ENCODE measurements at regions not wholly inside any gene's neighbourhood (a gene's known extent, or its start where the extent isn't known, plus 50 kb on each side); places are given as distances from the start of the nearest gene placed in this dataset.
"Not testable (repeated sequence)": the region's sequence is repeated elsewhere in the genome, so short reads cannot be mapped to it uniquely, and the experiment has no call there.

DNA sequence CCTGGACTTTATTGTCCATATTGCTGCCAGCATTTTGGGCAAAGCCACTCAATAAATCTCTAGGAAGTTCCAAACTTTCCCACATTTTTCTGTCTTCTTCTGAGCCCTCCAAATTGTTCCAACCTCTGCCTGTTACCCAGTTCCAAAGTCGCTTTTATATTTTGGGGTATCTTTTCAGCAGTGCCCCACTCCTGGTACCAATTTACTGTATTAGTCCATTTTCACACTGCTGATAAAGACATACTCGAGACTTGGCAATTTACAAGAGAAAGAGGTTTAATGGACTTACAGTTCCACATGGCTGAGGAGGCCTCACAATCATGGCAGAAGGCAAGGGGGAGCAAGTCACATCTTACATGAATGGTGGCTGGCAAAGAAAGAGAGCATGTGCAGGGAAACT is 53.4 kb downstream of the AHSP start:
- not testable (repeated sequence) for DNase-seq

DNA sequence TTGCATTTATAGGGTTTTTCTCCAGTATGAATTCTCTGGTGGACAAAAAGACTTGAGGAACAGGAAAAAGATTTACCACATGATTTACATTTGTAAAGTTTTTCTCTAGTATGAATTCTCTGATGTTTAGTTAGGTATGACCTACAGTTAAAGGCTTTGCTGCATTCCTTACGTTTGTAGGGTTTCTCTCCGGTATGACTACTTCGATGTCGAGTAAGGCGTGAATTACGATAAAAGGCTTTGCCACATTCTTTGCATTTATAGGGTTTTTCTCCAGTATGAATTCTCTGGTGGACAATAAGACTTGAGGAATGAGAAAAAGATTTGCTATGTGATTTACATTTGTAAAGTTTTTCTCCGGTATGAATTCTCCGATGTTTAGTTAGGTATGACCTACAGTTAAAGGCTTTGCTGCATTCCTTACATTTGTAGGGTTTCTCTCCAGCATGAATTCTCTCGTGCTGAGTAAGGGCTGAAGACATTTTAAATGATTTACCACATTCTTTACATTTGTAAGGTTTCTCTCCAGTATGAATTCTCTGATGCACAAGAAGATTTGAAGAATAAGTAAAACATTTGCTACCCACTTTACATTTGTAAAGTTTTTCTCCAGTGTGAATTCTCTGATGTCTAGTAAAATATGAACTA is 74.2 kb downstream of the AHSP start:
- DNase-seq = not testable (repeated sequence)

DNA sequence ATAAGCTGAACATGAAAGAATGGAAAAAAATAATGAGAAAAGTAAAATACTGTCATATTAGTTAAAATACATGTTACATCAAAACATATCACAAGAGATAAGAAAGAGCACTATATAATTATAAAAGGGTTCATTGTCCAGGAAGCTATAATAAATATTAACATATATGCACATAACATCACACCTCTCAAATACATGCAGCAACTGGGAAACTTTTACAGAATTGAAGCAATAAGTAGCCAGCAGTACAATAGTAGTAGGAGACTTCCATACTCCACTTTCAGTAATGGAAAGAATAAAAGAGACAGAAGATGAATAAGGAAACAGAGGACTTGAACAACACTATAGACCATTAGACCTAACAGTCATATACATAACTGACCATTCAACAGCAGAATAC is 90.4 kb downstream of the AHSP start:
- no peak for DNase-seq

DNA sequence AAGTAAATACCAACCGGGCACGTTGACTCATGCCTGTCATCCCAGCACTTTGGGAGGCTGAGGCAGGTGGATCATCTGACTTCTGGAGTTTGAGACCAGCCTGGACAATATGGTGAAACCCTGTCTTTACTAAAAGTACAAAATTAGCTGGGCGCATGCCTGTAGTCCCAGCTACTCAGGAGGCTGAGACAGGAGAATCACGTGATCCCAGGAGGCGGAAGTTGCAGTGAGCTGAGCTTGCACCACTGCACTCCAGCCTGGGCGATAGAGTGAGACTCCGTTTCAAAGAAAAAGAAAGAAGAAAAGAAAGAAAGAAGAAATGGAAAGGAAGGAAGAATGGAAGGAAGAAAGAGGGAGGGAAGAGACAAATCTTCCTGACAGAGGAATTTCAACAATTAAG is 108.7 kb downstream of the AHSP start:
- no peak for DNase-seq

DNA sequence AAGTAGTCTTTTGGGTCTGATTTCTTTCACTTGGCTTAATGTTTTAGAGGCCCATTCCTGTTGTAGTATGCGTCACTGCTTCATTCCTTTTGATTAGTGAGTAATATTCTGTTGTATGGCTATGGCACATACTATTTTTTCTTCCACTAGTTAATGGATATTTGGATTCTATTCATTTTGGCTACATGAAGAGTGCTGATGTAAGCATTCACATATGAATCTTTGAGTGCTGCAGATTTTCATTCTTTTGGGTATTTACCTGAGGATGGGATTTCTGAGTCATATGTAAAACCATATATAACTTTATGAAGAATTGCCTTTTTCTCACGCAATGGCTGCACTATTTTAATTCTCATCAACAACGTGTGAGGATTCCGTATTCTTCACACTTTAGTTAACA is 113.6 kb downstream of the AHSP start:
- DNase-seq = no peak

DNA sequence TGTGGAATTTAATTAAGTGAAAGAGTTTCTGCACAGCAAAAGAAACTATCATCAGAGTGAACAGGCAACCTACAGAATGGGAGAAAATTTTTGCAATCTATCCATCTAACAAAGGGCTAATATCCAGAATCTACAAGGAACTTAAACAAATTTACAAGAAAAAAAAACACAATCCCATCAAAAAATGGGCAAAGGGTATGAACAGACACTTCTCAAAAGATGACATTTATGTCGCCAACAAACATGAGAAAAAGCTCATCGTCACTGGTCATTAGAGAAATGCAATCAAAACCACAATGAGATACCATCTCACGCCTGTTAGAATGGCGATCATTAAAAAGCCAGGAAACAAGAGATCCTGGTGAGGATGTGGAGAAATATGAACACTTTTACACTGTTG is 128.0 kb downstream of the AHSP start:
- DNase-seq = not testable (repeated sequence)

DNA sequence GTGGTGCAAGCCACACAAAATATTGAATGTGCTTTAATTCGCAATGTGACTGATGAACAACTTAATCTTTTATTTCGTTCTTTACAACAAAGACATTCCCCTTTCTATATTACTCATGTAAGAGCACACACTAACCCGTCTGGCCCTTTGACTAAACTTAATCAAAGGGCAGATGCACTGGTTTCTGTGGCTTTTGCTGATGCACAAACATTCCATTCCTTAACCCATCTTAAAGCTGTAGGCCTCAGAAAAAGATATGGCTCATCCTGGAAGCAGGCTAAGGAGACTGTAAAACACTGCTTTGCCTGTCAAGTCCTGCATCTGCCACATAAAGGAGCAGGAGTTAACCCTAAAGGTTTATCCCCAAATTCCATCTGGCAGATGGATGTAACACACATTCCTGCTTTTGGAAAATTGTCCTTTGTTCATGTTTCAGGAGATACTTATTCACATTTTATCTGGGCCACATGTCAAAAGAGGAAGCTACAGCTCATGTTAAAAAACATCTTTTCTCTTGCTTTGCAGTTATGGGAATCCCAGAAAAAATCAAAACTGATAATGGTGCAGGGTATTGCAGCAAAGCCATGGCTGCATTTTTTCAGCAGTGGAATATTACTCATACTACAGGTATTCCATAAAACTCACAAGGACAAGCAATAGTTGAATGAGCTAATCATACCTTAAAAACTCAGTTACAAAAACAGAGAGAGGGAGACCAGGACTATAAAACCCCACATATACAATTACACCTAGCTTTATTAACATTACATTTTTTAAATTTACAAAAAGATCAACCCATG is 137.2 kb downstream of the AHSP start:
- no peak for DNase-seq

DNA sequence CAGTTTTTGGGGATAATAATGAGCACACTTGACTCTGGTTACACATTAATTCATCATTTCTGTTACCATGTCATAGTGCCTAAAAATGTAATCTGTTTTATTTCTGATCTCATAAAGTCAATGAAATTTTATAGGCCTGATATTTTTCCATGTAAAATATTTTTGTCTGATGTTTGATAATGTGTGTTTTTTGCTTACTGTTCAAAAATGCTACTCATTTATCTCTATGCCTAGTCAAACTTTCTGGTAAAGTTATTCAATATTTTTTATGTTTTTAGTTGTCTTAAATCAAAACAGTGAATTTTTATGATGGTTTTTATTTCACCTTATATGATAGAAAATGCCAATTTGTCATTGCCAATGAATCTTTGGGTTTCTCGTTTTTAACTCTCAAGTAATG is 147.0 kb downstream of the AHSP start:
- DNase-seq = no peak

DNA sequence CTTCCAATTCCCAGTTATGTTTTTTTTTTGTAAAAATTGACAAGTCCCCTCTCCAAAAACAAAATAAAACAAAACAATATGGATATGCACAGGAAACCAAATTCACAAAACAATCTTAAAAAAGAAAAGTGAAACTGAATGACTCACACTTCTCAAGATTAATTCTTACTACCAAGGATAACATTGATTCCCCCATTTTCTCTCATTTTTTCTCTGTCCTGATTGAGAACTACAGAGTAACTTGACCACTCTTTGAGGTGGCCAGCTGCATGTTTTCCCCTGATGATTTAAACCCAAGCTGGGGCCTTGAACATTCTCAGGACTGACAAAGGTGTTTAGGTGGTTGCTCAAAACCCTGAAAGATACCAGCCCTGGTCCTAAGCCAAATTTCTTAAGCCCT is 149.0 kb downstream of the AHSP start:
- no peak for DNase-seq

DNA sequence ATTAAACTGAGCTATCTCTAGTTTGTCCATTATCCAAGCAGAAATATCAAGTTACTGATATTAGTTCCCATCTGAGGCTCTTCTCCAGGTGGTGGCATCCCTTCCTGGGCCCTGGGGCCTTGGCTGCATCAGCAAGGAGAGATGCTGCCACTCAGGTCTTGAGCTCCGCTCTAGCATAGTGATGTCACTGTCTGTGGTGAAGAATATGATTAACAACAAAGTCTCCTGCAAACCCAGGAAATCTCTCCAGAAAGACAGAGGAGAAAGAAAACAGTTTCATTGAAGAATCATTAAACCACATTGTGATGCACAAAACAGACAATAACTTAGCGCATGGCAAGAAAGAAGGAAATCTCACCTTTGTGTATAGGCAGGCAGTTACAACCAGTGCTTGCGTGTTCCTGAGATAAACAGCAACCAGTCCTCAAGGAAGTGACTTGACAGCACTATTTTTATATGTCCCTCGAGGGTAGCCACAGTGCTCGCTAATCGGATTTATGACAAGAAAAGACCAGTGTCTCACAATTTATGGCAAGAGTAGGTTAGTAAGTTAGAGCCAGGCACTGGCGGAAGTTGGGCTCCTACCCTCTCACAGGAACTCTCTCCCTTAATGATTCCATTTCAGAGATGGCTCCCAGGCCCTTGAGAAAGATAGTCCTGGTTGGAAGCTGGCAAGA is 151.1 kb downstream of the AHSP start:
- DNase-seq = no peak

DNA sequence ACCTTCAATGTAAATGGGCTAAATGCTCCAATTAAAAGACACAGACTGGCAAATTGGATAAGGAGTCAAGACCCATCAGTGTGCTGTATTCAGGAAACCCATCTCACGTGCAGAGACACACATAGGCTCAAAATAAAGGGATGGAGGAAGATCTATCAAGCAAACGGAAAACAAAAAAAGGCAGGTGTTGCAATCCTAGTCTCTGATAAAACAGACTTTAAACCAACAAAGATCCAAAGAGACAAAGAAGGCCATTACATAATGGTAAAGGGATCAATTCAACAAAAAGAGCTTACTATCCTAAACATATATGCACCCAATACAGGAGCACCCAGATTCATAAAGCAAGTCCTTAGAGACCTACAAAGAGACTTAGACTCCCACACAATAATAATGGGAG is 161.6 kb downstream of the AHSP start:
- not testable (repeated sequence) for DNase-seq

DNA sequence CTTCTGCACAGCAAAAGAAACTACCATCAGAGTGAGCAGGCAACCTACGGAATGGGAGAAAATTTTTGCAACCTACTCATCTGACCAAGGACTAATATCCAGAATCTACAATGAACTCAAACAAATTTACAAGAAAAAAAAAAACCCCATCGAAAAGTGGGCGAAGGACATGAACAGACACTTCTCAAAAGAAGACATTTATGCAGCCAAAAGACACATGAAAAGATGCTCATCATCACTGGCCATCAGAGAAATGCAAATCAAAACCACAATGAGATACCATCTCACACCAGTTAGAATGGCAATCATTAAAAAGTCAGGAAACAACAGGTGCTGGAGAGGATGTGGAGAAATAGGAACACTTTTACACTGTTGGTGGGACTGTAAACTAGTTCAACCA is 164.6 kb downstream of the AHSP start:
- not testable (repeated sequence) for DNase-seq

DNA sequence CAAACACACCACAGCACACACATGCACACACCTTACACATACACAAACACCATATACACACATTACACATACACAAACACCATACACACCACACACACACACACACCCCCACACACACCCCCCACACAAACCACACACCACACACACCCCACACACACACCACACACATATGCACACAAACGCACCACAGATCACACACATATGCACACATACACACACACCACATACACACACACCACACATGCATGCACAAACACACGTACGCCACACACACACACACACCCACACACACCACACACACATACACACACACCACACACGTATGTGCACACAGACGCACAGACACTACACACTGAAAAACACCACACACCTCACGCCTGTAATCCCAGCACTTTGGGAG is 166.0 kb downstream of the AHSP start:
- no peak for DNase-seq

DNA sequence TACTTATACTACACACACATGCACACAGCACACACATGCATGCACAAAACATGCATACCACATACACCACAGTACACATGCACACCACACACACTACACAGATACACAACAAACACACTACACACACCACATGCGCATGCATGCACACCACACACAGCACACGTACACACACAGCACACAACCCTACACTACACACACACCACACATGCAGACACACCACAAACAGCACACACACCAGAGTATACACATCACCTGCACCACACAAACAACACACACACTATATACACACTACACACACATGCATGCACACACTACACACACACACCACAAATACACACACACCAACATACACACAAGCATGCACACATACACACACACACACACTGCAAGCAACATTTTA is 166.8 kb downstream of the AHSP start:
- no peak for DNase-seq

DNA sequence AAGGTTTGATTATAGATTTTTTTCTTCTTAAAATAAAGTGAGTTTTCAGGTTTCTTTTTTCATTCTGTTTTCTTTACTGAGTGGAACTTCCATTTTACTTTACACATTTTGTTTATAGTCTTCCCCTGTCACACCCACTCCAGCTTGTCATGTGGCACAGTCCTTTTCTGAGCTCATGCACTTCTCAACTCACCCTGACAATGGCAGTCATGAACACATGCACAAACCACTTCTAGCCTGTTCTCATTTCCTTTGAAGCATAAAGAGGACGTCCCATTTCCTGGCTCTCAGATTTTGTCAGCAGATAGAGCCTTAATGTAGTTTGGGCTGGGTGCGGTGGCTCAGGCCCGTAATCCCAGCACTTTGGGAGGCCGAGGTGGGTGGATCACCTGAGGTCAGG is 168.0 kb downstream of the AHSP start:
- no peak for DNase-seq

DNA sequence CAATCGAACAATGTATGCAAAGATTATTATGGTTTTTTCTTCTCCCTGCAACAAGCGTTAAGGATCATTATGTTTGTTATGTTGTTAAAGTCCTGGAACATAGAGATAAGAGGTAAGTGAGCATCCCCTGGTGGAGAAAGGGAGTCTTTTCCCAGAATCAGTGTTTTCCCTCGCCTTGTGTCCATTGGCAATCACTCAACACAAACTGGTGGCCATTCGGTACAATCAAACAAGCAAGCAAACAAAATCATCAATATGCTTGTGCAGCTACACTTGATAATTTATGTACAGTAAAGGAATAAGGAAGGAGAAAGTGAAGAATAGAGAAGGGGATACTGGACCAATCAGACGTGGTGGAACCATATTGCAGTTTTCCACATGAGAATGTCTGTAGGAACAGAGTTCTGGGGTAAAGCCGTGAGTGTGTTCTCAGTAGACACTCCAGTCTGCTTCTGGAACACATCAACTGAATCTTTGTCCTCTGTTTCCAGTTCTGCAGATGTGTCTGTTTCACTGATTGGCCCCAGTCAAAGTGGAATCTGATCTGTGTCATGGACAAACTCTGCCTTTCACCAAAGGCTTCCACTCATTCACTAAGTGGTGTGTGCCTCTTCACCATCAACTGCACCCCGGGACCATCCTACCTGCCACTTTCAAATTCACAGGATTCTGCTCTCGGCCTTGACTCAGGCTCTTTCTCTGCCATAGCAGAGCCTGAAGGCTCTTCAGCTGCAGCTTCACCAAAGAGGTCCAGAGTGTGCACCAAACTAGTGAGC is 169.5 kb downstream of the AHSP start:
- no peak for DNase-seq

DNA sequence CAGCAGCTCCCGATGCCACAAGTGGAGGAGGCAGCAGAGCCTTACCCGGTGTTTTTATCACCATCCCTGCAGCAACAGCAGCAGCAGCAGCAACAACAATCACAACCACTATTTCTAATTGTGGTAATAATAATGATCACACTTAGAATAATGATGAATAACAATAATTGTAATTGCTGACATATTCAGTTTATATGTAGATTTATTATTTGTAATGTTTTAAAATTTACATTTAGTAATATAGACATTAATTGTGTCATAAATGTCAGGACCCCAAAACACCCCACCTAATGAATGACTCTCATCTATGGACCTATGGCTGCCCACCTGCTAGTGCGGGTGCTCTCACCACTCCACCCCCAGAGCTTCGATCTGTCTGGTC is 170.0 kb downstream of the AHSP start:
- no peak for DNase-seq

DNA sequence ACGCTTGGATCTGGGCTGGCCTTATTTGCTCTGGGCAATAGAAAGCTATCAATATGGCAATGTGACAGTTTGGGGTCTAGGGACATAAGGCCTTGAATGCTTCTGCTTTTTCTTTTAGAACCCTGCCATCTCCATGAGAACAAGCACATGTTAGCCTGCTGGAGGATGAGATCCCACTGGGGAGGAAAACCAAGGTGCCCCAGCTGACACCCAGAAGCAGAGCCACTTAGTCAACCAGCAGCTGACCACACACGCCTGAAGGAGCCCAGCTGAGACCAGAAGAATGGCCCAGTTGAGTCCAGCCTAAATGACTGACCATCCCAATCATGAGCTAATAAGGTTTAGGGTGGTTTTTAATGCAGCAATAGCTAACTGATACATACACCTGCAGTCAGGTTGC is 171.2 kb downstream of the AHSP start:
- no peak for DNase-seq

DNA sequence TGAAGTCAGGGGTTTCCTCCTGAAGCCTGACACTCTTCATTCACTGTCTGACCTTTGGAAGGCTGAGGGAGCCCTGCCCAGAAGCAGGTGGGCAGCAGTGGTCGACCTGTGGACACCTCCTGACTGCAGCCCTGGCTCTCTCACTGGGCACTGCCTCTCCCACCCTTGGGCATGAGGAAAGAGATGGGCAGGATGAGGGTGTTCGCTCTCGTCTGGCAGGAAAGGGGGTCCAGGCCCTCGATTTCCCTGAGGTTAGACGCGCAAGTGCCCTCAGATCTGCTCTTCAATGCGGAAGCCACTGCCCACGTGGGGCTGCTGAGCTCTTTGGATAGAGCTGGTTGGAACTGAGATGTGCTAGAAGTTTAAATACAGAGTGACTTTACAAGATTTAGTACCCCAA is 171.9 kb downstream of the AHSP start:
- DNase-seq = no peak

DNA sequence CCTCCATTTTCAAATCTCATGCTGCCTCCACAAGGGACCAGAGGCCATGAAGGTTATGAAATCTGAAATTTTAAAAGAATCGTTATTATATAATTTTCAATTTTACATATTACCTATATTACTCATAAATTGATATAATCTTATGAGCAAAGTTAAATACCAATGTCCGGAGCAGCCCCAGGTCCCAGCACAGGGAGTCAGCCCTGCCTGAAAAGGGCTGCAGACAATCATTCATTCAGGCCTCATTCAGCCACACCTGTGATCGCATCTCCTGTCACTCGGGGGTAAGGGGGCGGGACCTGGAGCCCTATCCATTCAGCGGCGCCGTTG is 172.5 kb downstream of the AHSP start:
- no peak for DNase-seq

DNA sequence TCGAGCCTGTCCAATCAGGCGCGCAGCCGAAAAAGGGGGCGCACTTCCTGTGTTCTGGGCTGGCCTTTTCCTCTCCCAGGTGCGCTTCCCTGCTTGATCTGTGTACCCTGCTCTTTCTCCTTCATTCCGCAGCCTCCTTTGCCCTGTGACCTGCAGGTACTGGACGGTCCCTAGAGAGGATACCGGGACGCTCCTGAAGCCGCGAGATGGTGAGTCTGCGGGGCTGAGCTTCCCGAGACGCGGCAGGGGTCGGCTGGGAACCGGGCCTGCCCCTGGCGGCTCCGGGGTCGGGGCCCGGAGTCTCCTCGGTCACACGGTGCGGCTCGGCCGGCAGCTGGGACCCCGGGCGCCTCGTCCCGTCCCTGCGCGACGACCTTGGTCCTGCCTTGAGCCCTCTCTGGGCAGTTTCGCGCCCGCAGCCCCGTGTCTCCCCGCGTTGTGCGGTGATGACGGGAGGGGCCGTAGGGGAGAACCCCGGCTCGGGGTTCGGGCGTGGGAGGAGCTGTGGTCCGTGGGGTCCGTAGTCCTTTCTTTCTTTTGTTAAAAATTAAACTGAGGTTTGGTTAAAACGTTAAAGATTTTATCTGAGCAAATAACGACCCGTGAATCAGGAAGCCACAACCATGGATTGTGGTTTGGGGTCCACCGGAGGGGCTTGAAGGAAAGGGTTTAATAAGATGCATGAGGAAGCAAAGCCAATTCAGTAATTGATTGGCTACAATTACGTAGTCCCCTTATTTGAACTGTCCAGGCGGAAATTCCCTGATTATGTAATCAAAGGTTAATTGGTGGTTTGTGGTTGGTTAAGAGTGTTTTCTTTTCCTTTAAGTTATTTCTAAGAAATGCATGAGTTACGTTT is 172.8 kb upstream of the ZNF267 start:
- DNase-seq = peak; percentile 72

DNA sequence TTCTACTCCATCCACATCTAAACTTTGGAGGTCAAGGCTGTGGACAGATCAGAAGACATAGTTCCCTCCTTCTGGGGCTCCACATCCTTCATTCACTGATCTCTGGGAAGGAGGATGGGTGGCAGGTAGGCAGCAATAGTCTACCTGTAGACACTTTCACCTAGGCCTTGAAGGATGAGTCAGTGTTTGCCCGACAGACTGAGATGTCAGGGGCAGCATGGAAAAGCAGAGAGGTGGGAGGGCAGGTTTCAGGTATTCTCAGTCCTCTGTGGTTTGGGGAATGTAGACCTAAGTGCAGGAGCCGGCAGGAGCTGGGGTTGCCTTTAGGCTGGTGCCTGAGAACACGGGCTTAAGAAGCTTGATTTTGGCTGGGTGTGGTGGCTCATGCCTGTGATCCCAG is 171.9 kb upstream of the ZNF267 start:
- DNase-seq = no peak

DNA sequence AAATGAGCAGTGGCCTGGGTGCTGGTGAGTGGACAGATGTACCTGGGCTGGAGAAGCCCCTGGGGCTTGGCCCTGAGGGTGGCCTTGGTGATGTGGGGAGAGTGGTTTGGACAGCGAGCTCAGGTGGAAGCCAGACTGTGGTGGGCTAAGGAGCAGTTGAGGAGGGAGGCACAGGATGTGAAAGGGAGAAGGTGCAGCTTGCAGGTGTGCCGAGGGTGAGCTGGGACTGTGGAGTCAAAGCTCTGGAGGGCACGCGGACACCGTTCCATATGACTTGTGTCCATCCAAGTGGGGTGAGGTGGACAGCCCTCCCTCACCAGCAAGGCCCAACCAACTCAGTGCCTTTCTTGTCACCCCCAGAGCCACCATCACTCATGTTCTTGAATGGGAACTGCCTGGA is 170.8 kb upstream of the ZNF267 start:
- DNase-seq = no peak

Data from activated CD4-positive, alpha-beta T cell treated with anti-CD3 and anti-CD28 coated beads for 1 hour (primary cell).